Calu3 (cell line): ENCODE measurements at regions not wholly inside any gene's neighbourhood (a gene's known extent, or its start where the extent isn't known, plus 50 kb on each side); places are given as distances from the start of the nearest gene placed in this dataset.
"Not testable (repeated sequence)": the region's sequence is repeated elsewhere in the genome, so short reads cannot be mapped to it uniquely, and the experiment has no call there.

Experiments used
- BruUV-seq: library from RNA; stranded (reverse); fragments of 400-500 nt; replicated peaks from 2 replicates; lab custom pipeline; 2021; lab: Mats Ljungman, UMichigan
- CTCF ChIA-PET: fragments of 300-600 bp; sonication (Branson Sonifier 250); formaldehyde crosslinking; loops from one replicate; lab custom pipeline; 2022; ENCODE audit warnings: antibody characterized with exemption; lab: Charles Lee
- DNase-seq: peaks from one replicate; pipeline ENCODE4 v3.0.0; 2022
- H3K27ac Mint-ChIP-seq: one replicate; pipeline ENCODE4 v1.8.0; 2022; ENCODE audit warnings: mixed read lengths; ENCODE audit not compliant: unreplicated experiment
- H3K27me3 Mint-ChIP-seq: one replicate; pipeline ENCODE4 v1.8.0; 2022; ENCODE audit warnings: mixed read lengths; ENCODE audit not compliant: unreplicated experiment
- H3K36me3 Mint-ChIP-seq: one replicate; pipeline ENCODE4 v1.8.0; 2022; ENCODE audit warnings: mild to moderate bottlenecking, moderate library complexity, mixed read lengths; ENCODE audit not compliant: insufficient read depth, unreplicated experiment
- H3K4me1 Mint-ChIP-seq: one replicate; pipeline ENCODE4 v1.8.0; 2022; ENCODE audit warnings: mild to moderate bottlenecking, low read depth, mixed read lengths; ENCODE audit not compliant: unreplicated experiment
- H3K4me3 Mint-ChIP-seq: one replicate; pipeline ENCODE4 v1.8.0; 2022; ENCODE audit warnings: mild to moderate bottlenecking, low read depth, moderate library complexity, mixed read lengths; ENCODE audit not compliant: unreplicated experiment
- H3K9me3 Mint-ChIP-seq: one replicate; pipeline ENCODE4 v1.8.0; 2022; ENCODE audit warnings: low read depth, mixed read lengths; ENCODE audit not compliant: unreplicated experiment
- CTCF ChIP-seq: fragments of 200-600 bp; IDR thresholded peaks from one replicate; pipeline ENCODE4 v1.8.0; 2022; ENCODE audit warnings: antibody characterized with exemption; ENCODE audit not compliant: unreplicated experiment
- intact Hi-C: fragments of 100-400 bp; cut with micrococcal nuclease; formaldehyde crosslinking; loops from one replicate; pipeline ENCODE4 v1.10.0; 2022; ENCODE audit not compliant: unreplicated experiment

DNA sequence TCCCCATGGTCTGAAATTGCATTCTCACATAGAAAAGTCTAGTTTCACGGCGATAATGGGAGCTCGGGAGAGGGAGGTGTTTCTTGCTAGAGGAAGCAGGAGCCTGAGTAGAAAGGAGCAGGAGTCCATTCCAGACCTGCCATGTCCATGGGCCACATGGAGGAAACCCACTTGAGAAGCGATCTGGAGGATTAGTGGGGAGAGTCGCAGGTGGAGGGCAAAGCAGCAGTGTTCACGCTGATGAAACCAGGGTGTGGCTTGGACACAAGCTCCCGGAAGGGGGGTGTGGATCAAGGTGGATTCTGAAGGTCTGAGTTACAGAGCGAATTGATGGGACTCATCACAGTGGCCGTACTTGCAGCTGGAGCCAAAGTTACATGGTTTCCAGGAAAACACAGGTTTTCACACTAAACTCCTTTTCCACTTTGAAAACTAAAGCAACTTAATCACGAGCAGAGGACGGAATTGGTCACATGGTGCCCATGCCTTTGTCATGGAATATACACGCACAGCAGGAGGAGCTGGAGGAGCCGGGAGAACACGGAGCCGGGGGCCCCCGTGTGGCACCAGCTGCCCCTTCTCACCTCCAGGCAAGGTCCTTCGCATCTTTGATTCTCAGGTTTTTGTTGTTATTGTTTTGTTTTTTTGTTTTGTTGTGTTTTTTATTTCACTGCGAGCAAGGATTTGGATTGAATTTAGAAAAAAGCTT lies 255.1 kb upstream of the MYT1L start:
- intact Hi-C loops: no loop called here
- no peak for DNase-seq
- CTCF ChIA-PET: no interaction called here
- Mint-ChIP-seq H3K27me3 (no peaks in the 10 kb centered on the region), H3K9me3 (peaks cover 3% of the 10 kb centered on the region), H3K4me3 (no peak overlapping the region), H3K36me3 (no peaks in the 10 kb centered on the region), H3K27ac (no peak overlapping the region), H3K4me1 (no peaks in the 10 kb centered on the region)
- no peak for TF ChIP-seq CTCF
- no TSS peak for BruUV-seq

DNA sequence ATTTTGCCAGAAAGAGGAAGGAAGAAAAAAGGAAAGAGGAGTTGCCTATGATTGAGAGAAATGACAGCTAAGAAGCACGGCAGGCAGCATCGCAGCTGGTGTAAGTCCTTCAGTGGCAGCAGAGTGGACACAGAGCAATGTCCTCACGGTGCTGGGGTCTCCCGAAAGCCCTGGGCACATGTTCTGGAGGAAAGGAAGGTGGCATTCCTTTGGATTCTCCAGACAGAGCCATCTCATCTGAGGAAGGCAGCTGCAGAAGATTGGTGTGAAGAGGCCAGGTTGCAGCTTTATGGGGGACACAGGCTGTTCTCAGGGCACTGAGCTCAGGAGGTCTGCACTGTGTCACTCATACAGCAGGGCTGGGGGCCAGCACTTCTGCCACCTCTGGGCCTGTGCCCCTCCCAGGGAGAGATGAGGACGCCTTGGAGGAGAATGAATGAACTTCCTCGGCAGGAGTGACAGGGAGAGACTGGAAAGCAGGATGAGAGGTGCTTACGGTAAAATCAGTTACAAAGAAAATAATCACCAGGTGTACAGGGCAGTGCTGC lies 252.0 kb upstream of the MYT1L start:
- no peak for TF ChIP-seq CTCF
- Mint-ChIP-seq H3K4me1 (no peaks in the 10 kb centered on the region), H3K27me3 (no peaks in the 10 kb centered on the region), H3K9me3 (peaks cover 9% of the 10 kb centered on the region), H3K4me3 (no peak overlapping the region), H3K27ac (no peak overlapping the region), H3K36me3 (no peaks in the 10 kb centered on the region)
- intact Hi-C loops: no loop called here
- CTCF ChIA-PET: no interaction called here
- DNase-seq: no peak
- BruUV-seq: no TSS peak

- CTCF ChIA-PET: no interaction called here
- intact Hi-C loops: no loop called here
- no peak for TF ChIP-seq CTCF
- H3K4me3 Mint-ChIP-seq: no peak overlapping the region
- no peak for DNase-seq
- H3K27me3 Mint-ChIP-seq: no peaks in the 10 kb centered on the region
- peaks cover 11% of the 10 kb centered on the region for H3K9me3 Mint-ChIP-seq
- no peak overlapping the region for H3K27ac Mint-ChIP-seq
- H3K4me1 Mint-ChIP-seq: no peaks in the 10 kb centered on the region
- H3K36me3 Mint-ChIP-seq: no peaks in the 10 kb centered on the region
- BruUV-seq: no TSS peak
These were observed 250.5 kb upstream of the MYT1L start for GRCh38 chr2:2581331-2582159.

DNA sequence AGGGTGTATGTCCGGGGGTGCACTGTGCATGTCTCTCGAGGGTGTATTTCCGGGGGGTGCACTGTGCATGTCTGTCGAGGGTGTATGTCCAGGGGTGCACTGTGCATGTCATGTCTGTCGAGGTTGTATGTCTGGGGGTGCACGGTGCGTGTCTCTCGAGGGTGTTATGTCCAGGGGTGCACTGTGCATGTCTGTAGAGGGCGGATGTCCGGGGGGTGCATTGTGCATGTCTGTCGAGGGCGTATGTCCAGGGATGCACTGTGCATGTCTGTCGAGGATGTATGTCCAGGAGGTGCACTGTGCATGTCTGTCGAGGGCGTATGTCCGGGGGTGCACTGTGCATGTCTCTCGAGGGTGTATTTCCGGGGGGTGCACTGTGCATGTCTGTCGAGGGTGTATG lies 249.8 kb upstream of the MYT1L start:
- H3K27ac Mint-ChIP-seq, BruUV-seq, CTCF ChIA-PET, H3K4me3 Mint-ChIP-seq, intact Hi-C loops, H3K36me3 Mint-ChIP-seq, H3K27me3 Mint-ChIP-seq, H3K4me1 Mint-ChIP-seq, DNase-seq: not testable (repeated sequence)
- peaks cover 11% of the 10 kb centered on the region for H3K9me3 Mint-ChIP-seq
